ENCODE measurements at regions not wholly inside any gene's neighbourhood (a gene's known extent, or its start where the extent isn't known, plus 50 kb on each side); places are given as distances from the start of the nearest gene placed in this dataset.

- DNase-seq = no peak
Observed at GRCh38 chr1:17933971-17934370, 173.6 kb upstream of the IGSF21 start.

GRCh38 chr1:17935230-17935629 lies 172.4 kb upstream of the IGSF21 start:
- DNase-seq = no peak

- DNase-seq = no peak
Observed at GRCh38 chr1:17941431-17942189, 166.0 kb upstream of the IGSF21 start.

DNA sequence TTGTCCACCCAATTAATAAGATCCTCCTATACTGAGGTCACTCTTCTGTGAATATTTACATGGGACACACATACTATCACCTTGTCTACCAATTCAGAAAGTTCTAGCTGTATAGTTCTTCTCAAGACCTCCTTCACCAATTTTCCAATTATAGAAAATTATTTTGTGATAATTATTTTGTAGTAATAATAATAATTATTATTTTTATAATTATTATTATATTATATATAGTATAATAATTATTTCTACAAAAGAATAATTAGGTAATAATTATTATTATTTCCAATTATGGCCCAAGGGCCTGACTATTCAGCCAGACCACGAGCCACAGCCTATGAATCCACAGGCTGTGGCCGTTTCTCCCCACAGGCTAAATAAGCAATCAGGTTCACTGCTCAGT lies 164.1 kb upstream of the IGSF21 start:
- no peak for DNase-seq

GRCh38 chr1:17944646-17945045 lies 163.0 kb upstream of the IGSF21 start:
- no peak for DNase-seq

DNA sequence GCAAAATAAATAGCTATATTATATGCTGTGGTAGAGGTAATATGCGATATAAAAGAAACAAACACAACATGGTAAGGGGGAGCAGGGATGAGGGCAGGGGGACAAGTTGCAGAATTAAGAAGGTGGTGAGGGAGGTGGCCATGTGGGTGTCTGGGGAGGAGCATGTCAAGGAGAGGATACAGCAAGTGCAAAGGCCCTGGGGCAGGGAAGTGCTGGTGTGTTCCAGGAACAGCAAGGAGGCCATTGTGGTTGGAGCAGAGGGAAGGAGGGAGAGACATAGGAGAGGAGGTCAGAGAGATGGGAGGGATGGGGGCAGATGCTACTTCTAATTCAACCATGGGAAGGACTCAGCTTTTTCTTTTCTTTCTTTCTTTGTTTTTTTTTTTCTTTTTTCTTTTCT lies 161.2 kb upstream of the IGSF21 start:
- DNase-seq = no peak

DNA sequence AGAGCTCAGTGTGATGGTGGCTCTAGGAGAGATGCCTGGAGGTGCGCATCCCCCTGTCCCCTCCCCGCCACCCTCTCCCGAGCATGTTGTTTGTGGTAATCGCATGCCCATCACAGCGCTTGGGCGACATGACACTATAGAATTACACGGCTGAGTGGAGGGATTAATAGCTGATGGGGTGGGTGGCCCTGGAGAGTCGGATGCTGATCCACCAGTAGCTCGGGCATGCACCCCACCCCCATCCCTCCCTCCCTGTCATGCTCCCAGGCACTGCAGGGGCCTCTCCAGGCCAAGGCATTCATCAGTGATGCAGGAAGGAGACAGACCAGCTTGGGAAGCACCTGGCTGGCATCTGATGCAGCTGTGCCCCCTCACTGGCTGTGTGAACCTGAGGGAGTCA lies 159.0 kb upstream of the IGSF21 start:
- DNase-seq = no peak

- DNase-seq = no peak
Observed at GRCh38 chr1:17949511-17949910, 158.1 kb upstream of the IGSF21 start.

DNA sequence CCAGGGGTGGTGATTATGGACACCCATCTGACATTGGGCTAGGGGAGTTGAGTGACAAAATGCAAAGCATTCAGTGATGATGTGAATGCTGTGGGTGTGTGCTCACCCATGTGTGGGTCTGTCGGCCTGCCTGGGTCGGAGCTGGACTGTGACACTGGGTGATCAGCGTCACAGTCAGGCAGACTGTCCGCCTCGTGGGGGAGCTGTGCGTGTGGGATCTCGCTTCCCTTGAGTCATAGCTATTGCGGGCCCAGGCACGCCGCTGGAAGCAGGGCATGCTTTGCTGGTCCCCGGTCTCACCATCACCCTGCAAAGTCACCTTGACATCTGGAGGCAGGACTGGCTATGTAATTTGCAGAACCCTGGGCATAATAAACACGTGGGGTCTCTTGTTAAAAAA lies 156.9 kb upstream of the IGSF21 start:
- DNase-seq = no peak

DNA sequence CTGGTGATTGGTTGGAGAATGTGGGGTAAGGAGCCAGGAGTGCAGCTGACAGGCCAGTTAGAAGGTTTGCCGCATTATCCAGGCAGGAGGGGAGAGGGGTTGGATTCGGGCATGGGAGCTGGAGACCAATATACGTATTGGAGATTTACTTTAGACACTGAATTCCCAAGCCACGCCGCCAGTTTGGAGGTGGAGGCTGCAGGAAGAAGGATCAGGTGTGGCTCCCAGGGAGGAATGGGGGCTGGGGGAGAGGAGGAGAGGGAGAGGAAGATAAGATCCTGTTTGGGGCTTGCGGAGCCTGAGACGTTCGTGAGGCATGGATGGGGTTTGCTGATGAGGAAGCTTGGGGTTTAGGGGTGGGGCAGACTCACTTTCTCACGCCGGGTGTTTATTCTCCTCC lies 155.1 kb upstream of the IGSF21 start:
- no peak for DNase-seq

- no peak for DNase-seq
Observed at GRCh38 chr1:17953921-17954320, 153.7 kb upstream of the IGSF21 start.

GRCh38 chr1:17955302-17956285 lies 152.0 kb upstream of the IGSF21 start:
- DNase-seq = no peak

DNA sequence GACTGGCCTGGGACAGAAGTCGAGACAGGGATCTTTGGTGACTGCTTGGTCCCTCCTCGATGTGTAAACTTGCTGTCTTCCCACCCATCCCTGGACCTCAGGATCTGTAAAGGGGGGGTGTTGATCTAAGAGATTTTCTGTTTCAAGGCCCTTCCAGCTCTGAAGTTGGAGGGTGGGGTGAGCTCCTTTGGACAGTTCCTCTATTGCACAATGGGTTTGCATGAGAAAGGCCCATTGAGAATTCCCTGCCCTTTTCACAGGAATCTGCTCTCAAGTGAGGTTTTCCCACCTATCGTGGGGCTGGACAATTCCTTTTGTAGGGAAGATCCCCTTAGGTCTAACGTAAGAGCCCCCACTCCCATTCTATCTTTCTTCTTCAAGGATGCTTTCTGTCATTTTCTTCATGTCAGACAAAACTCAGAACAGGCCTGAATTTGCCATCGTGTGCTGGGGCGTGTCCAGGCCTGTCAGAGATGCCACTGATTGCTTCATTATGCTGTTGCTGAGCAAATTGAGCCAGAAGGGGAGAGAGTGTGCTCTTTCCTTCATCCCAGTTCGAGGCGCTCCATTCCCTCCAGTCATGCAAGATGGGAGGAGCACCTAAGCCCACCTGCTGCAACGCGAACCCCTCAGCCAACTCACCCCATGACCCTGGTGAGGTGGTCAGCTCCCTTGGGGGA lies 149.9 kb upstream of the IGSF21 start:
- DNase-seq = no peak

- no peak for DNase-seq
Observed at GRCh38 chr1:17958704-17959103, 148.9 kb upstream of the IGSF21 start.

- no peak for DNase-seq
Observed at GRCh38 chr1:17963513-17963912, 144.1 kb upstream of the IGSF21 start.

- DNase-seq = no peak
Observed at GRCh38 chr1:17965515-17966100, 142.0 kb upstream of the IGSF21 start.

DNA sequence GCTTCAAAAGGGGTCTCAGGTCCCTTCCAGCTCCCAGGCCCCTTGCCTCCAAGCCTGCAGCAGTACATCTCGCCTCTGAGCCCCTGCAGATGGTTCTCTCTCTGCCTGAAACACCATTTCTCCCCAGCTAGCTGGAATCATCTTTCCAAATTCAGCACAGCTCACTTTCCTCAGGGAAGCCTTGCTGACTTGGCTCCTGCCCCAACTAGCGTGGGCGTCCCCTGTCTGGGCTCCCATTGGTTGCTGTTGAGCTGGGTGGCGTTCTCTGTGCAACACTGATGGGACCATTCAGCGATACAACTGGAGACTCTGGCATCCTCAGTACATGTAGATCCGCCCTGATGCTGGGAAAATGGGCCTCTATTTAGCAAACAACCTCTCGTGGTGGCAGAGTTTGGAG lies 141.3 kb upstream of the IGSF21 start:
- DNase-seq = no peak

DNA sequence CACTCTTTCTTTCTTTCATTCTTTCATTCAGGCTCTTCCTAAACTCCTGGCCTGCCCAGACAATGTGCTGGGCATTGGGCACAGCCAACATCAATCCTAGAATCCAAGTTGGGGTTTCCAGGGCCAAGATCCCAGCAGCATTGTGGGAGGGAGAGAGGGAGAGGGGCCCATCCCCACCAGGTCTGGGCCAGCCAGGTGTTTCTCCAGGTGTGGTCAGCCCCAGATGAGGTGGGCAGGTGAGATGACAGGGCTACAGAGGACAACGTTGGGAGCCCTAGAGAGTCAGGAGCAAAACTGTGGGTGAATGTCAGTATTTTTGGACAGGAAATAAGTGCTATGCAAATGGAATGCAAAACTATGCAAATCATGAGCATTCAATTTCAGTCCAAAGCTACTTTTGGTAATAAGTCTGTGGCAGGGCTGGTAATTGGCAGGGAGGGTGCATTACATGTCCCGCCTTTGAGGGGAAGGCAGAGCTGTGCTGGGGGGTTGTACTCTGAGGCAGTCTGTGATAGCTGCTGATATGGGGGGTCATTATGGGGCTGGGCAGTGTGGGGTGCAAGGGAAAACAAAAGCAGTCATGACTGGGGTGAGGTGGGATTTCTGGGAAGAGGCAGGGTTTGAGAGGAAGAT lies 139.9 kb upstream of the IGSF21 start:
- no peak for DNase-seq

- DNase-seq = no peak
Observed at GRCh38 chr1:17970757-17971156, 136.8 kb upstream of the IGSF21 start.

DNA sequence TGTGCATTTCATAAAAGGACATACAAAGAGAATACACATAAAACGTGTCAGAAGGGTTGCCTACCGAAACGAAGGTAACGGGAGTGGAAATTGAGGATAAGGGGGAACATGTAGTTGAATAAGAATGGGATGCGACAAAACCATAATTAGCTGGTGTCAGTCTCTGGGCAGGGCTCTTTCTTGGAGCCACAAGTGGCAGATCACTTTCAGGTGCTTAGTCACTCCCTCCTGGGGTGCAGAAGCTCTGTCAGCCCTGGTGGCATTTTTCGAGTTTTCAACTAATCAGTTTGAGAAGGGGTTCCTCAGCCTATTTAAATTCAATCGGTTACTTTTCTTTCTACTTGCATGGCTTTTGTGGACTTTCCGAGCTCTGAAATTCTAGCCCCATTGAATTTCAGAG lies 133.9 kb upstream of the IGSF21 start:
- no peak for DNase-seq

DNA sequence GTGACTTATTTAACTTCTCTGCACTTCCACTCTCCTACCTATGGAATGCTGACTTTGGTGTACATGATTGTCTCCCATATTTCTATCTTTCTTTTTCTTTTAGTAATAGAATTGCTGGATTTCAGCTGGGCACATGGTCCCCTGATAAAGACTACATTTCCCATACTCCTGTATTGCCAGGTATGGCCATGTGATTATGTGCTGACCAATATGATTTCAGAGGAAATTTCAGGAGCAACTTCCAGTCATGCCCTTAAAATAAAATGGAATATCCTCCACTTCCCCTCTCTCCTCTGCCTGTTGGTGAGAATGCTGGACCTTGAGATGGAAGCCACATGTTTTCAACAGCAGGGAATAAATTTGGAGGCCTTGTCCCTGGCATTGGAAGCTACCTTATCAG lies 130.7 kb upstream of the IGSF21 start:
- no peak for DNase-seq

DNA sequence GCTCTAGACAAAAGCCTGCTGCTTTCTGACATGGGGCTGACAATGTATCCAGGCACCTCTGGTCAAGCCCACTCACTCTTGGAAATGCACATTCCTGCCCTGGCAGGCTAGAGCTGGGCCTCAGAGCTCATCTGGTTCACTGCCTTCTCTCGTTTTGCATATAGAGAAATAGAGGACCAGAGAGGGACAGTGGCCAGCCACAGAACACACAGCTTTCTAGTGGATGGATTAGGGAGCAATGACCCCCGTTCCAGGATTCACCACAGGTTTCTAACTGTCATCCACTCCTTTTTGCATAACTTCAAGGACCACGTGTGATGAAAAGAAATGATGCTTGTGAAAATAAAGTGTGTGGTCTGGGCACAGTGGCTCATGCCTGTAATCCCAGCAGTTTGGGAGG lies 129.6 kb upstream of the IGSF21 start:
- no peak for DNase-seq

- peak; percentile 66 for DNase-seq
Observed at GRCh38 chr1:17979815-17980214, 127.8 kb upstream of the IGSF21 start.
